Vagina (tissue), 2 donors: ENCODE measurements at regions not wholly inside any gene's neighbourhood (a gene's known extent, or its start where the extent isn't known, plus 50 kb on each side); places are given as distances from the start of the nearest gene placed in this dataset.

Source experiments
- CTCF ChIP-seq, 3 experiments: fragments of 450-650 bp in 2 of 3; fragments of 200-600 bp in 1 of 3; sonication (generic) in 1 of 3; IDR thresholded peaks; one replicate each; pipeline ENCODE4 v1.5.1; 2017 to 2019; ENCODE audit warnings: antibody characterized with exemption in 3 of 3, mild to moderate bottlenecking in 2 of 3, moderate library complexity in 2 of 3
- POLR2A ChIP-seq, 2 donors: fragments of 450-650 bp; IDR thresholded peaks; one replicate each; pipeline ENCODE4 v1.6.1; 2017; ENCODE audit warnings: antibody characterized with exemption in 2 of 2, mild to moderate bottlenecking in 2 of 2, moderate library complexity in 2 of 2
- POLR2AphosphoS5 ChIP-seq, 2 donors: sonication (generic); formaldehyde crosslinking; IDR thresholded peaks; one replicate each; pipeline ENCODE4 v1.9.0; 2017; ENCODE audit warnings: antibody characterized with exemption in 2 of 2, mild to moderate bottlenecking in 2 of 2, low read depth in 1 of 2; ENCODE audit not compliant: insufficient read depth in 1 of 2

DNA sequence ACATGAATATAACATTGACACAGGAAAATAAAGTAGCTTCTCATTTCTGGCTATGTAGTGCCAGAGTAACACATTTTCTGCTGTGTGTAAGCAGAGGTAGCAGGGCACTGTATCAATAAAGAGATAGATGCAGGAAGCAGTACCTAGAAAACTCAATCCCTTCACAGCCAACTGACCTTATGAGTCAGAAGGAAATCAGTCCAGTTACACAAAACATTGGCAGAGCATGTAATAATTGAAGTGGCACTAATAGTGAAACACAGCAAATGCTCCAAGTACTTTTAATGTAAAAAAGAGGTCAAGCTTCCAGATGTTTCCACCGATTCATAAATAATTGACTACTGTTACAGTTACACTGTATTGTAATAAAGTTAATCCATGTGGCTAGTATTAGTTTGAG is 706.6 kb downstream of the EFNA5 start:
- TF ChIP-seq CTCF (IDR thresholded peaks at IDR 0.05) (no peak), POLR2A (IDR thresholded peaks at IDR 0.05) (no peak), POLR2AphosphoS5 (IDR thresholded peaks at IDR 0.05; ENCODE audit: insufficient read depth in 1 of 2, low read depth in 1 of 2) (no peak)
